Ovary (tissue), 7 donors: ENCODE measurements at regions not wholly inside any gene's neighbourhood (a gene's known extent, or its start where the extent isn't known, plus 50 kb on each side); places are given as distances from the start of the nearest gene placed in this dataset.

Experiments
- DNase-seq, 5 donors: peaks; one replicate each; pipeline ENCODE4 v3.0.0-alpha.2; 2019 to 2020
- H3K27ac ChIP-seq, 2 donors: fragments of 200-600 bp; one replicate each; pipeline versions ENCODE4 v1.5.1 to v1.8.0; 2019 to 2022
- H3K27me3 ChIP-seq: fragments of 200-600 bp; one replicate; pipeline ENCODE4 v1.8.0; 2022
- H3K36me3 ChIP-seq: fragments of 200-600 bp; sonication (generic); one replicate; pipeline ENCODE4 v1.5.1; 2019
- H3K4me1 ChIP-seq: one replicate; pipeline ENCODE4 v1.8.1; 2013; ENCODE audit warnings: mild to moderate bottlenecking, moderate library complexity; ENCODE audit not compliant: insufficient read depth
- H3K4me3 ChIP-seq: fragments of 200-600 bp; sonication (generic); one replicate; pipeline ENCODE4 v1.5.1; 2017
- H3K9me3 ChIP-seq, 2 donors: fragments of 200-600 bp in 1 of 2; sonication (generic) in 1 of 2; one replicate each; pipeline versions ENCODE4 v1.5.1 to v1.8.1; 2013 to 2019; ENCODE audit warnings: mild to moderate bottlenecking in 1 of 2, moderate library complexity in 1 of 2
- CTCF ChIP-seq, 3 donors: fragments of 450-650 bp in 2 of 3; fragments of 200-600 bp in 1 of 3; IDR thresholded peaks; one replicate each; pipeline versions ENCODE4 v1.5.1 to v1.8.0; 2016 to 2022; ENCODE audit warnings: antibody characterized with exemption in 3 of 3, mild to moderate bottlenecking in 1 of 3
- EP300 ChIP-seq: sonication (generic); formaldehyde crosslinking; IDR thresholded peaks from one replicate; pipeline ENCODE4 v1.6.1; 2017; ENCODE audit warnings: antibody characterized with exemption
- POLR2A ChIP-seq: fragments of 450-650 bp; IDR thresholded peaks from one replicate; pipeline ENCODE4 v1.6.1; 2017; ENCODE audit warnings: antibody characterized with exemption, mild to moderate bottlenecking, moderate library complexity
- WGBS, 3 donors: extraction: QIAGEN DNeasy Blood & Tissue Kit in 1 of 3; methylation state at CpG; one replicate each; pipeline versions ENCODE4 v1.1.5 to v1.1.7; 2013 to 2017; 5-methylcytosine and 5-hydroxymethylcytosine counted together
- intact Hi-C, 4 donors: fragments of 100-400 bp; cut with DNase I; formaldehyde crosslinking; loops; one replicate each; pipeline versions ENCODE4 v1.11.0 to v1.15.1; 2022 to 2023
- donor health status: DM: no; HTN: no; CAD: no; lungs with moderate emphysema.
- donor health status: DM: no; HTN: no; CAD: no.
- donor health status: Bipolar disorder and iron deficiency.
- donor health status: DM: no; HTN: no; CAD: no.
- donor health status: DM: yes; HTN: yes; CAD: no.

- no peak for DNase-seq
- no peaks in the 10 kb centered on the region for H3K4me1 ChIP-seq
- WGBS, 3 donors: 82 to 87% (median 83%) methylated on average over 3 of the region's 3 CpGs
- H3K4me3 ChIP-seq: no peak overlapping the region
- no peaks in the 10 kb centered on the region for H3K36me3 ChIP-seq
- no peak overlapping the region for H3K27ac ChIP-seq
- intact Hi-C loops: no loop called here
- H3K27me3 ChIP-seq: no peaks in the 10 kb centered on the region
- no peak for TF ChIP-seq CTCF (IDR thresholded peaks at IDR 0.05)
- no peak for TF ChIP-seq EP300
- no peak for TF ChIP-seq POLR2A
- no peaks in the 10 kb centered on the region for H3K9me3 ChIP-seq
These were observed 178.9 kb upstream of the GATB start for GRCh38 chr4:151939670-151940069.

GRCh38 chr4:151935411-151935810, 174.6 kb upstream of the GATB start:
- no peak for DNase-seq
- Histone ChIP-seq H3K4me3 (no peak overlapping the region), H3K9me3 (no peaks in the 10 kb centered on the region), H3K27ac (no peak overlapping the region), H3K4me1 (no peaks in the 10 kb centered on the region), H3K27me3 (no peaks in the 10 kb centered on the region), H3K36me3 (no peaks in the 10 kb centered on the region)
- WGBS, 3 donors: 89 to 96% (median 92%) methylated on average over 1 of the region's 1 CpG
- no peak for TF ChIP-seq POLR2A
- TF ChIP-seq EP300: no peak
- TF ChIP-seq CTCF (IDR thresholded peaks at IDR 0.05): no peak
- intact Hi-C loops: no loop called here

GRCh38 chr4:151934766-151935165, 174.0 kb upstream of the GATB start:
- no peak for DNase-seq
- no peak for TF ChIP-seq EP300
- no peak for TF ChIP-seq POLR2A
- no peak for TF ChIP-seq CTCF (IDR thresholded peaks at IDR 0.05)
- H3K4me1 ChIP-seq: no peaks in the 10 kb centered on the region
- intact Hi-C loops: no loop called here
- WGBS, 3 donors: 85 to 89% (median 87%) methylated on average over 5 of the region's 5 CpGs
- H3K9me3 ChIP-seq: no peaks in the 10 kb centered on the region
- H3K27me3 ChIP-seq: no peaks in the 10 kb centered on the region
- no peaks in the 10 kb centered on the region for H3K36me3 ChIP-seq
- H3K27ac ChIP-seq: no peak overlapping the region
- no peak overlapping the region for H3K4me3 ChIP-seq

GRCh38 chr4:151933122-151933827, 172.5 kb upstream of the GATB start:
- intact Hi-C loops: no loop called here
- no peaks in the 10 kb centered on the region for H3K4me1 ChIP-seq
- H3K27ac ChIP-seq: no peak overlapping the region
- H3K36me3 ChIP-seq: no peaks in the 10 kb centered on the region
- H3K9me3 ChIP-seq: no peaks in the 10 kb centered on the region
- 80 to 89% (median 86%) methylated on average over 13 of the region's 13 CpGs for WGBS, 3 donors
- no peak for TF ChIP-seq CTCF (IDR thresholded peaks at IDR 0.05)
- no peak for TF ChIP-seq POLR2A
- no peak for TF ChIP-seq EP300
- no peak overlapping the region for H3K4me3 ChIP-seq
- DNase-seq: no peak
- H3K27me3 ChIP-seq: no peaks in the 10 kb centered on the region
